T-cell (primary cell): ENCODE measurements at regions not wholly inside any gene's neighbourhood (a gene's known extent, or its start where the extent isn't known, plus 50 kb on each side); places are given as distances from the start of the nearest gene placed in this dataset.

Source experiments
- ATAC-seq, 4 experiments: fragments of 200-7000 bp in 3 of 4; fragments of 150-1000 bp in 1 of 4; cut with Tn5 transposase; replicated peaks in 1 of 4; 1 replicate in 3 of 4; 2 replicates in 1 of 4; pipeline ENCODE4 v1.10.0; 2021; ENCODE audit warnings: moderate library complexity in 3 of 4, mild to moderate bottlenecking in 2 of 4, moderate number of reproducible peaks in 1 of 4
- CTCF ChIA-PET, 2 donors: fragments of 300-600 bp; sonication (Branson Sonifier 250); formaldehyde crosslinking; loops; one replicate each; lab custom pipeline; 2022; ENCODE audit warnings: antibody characterized with exemption in 2 of 2; lab: Charles Lee
- POLR2A ChIA-PET, 2 donors: fragments of 300-600 bp; sonication (Branson Sonifier 250); formaldehyde crosslinking; loops; one replicate each; lab custom pipeline; 2022; ENCODE audit warnings: antibody characterized with exemption in 2 of 2; lab: Charles Lee
- DNase-seq, 35 experiments: peaks; one replicate each; pipeline versions ENCODE4 v3.0.0 to v3.0.0-alpha.2; 2013 to 2023
- H3K27ac ChIP-seq: one replicate; pipeline ENCODE4 v1.5.1; 2013; ENCODE audit warnings: low read length
- H3K27me3 ChIP-seq, 2 experiments: replicated peaks in 1 of 2; 1 replicate in 1 of 2; 2 replicates in 1 of 2; pipeline versions ENCODE4 v1.6.1 to v1.7.0; 2013; ENCODE audit warnings: low read length in 1 of 2, mixed read lengths in 1 of 2; ENCODE audit not compliant: control insufficient read depth in 2 of 2, insufficient read depth in 2 of 2; ENCODE audit errors: extremely low read depth in 1 of 2
- H3K36me3 ChIP-seq, 2 donors: 1 replicate in 1 of 2; 2 replicates in 1 of 2; pipeline versions ENCODE4 v1.6.1 to v1.7.0; 2013; ENCODE audit warnings: low read length in 1 of 2; ENCODE audit not compliant: control insufficient read depth in 2 of 2, insufficient read depth in 1 of 2; ENCODE audit errors: extremely low read depth in 1 of 2
- H3K4me1 ChIP-seq, 2 experiments: 1 replicate in 1 of 2; 2 replicates in 1 of 2; pipeline versions ENCODE4 v1.6.1 to v1.7.0; 2013; ENCODE audit warnings: low read length in 2 of 2, mixed read lengths in 1 of 2; ENCODE audit not compliant: insufficient read depth in 2 of 2, control insufficient read depth in 1 of 2; ENCODE audit errors: extremely low read depth in 1 of 2
- H3K4me3 ChIP-seq, 2 donors: 1 replicate in 1 of 2; 2 replicates in 1 of 2; pipeline versions ENCODE4 v1.5.1 to v1.7.0; 2013; ENCODE audit warnings: mild to moderate bottlenecking in 2 of 2, low read length in 1 of 2, moderate library complexity in 1 of 2; ENCODE audit not compliant: control insufficient read depth in 1 of 2; ENCODE audit errors: extremely low read depth in 1 of 2
- H3K9me3 ChIP-seq: 2 replicates; pipeline ENCODE4 v1.7.0; 2013
- H3K27ac Mint-ChIP-seq, 2 donors: one replicate each; pipeline ENCODE4 v1.8.0; 2020 to 2021; ENCODE audit warnings: mild to moderate bottlenecking in 2 of 2, mixed read lengths in 2 of 2
- H3K27me3 Mint-ChIP-seq, 2 donors: one replicate each; pipeline ENCODE4 v1.8.0; 2021 to 2022; ENCODE audit warnings: mixed read lengths in 2 of 2
- H3K36me3 Mint-ChIP-seq: one replicate; pipeline ENCODE4 v1.8.0; 2021; ENCODE audit warnings: mixed read lengths
- H3K4me1 Mint-ChIP-seq, 3 donors: one replicate each; pipeline ENCODE4 v1.8.0; 2020 to 2022; ENCODE audit warnings: mixed read lengths in 3 of 3, mild to moderate bottlenecking in 1 of 3
- H3K4me3 Mint-ChIP-seq, 3 donors: one replicate each; pipeline ENCODE4 v1.8.0; 2020 to 2022; ENCODE audit warnings: mild to moderate bottlenecking in 3 of 3, mixed read lengths in 3 of 3, moderate library complexity in 3 of 3
- H3K9me3 Mint-ChIP-seq, 3 donors: one replicate each; pipeline ENCODE4 v1.8.0; 2020 to 2022; ENCODE audit warnings: mixed read lengths in 3 of 3
- WGBS: methylation state at CpG from one replicate; pipeline ENCODE4 v1.1.5; 2013; ENCODE audit warnings: missing lambda C conversion rate; ENCODE audit not compliant: insufficient coverage; 5-methylcytosine and 5-hydroxymethylcytosine counted together

DNA sequence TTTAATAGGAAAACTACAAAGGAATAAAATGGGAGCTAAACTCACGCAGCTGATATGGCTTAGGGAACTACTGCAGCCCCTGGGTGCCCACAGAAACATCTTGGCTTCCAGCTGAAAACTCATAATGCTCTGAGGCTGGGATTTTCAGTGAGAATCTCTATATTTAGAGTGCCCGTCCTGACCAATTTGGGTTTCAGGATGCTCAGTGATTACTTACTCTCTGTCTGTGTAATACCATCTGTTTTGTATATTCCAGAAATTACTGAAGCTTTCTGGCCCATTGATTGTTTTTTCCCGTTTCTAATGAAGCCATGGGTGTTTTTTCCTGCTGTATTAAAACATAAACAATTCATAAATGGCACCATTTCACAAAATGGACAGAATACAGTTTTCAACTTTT, 50.6 kb upstream of the ZNF385D start:
- Histone ChIP-seq H3K9me3 (no peaks in the 10 kb centered on the region), H3K4me3 (no peak overlapping the region), H3K27ac (no peak overlapping the region), H3K36me3 (no peaks in the 10 kb centered on the region), H3K4me1 (no peaks in the 10 kb centered on the region), H3K27me3 (no peaks in the 10 kb centered on the region)
- no peaks in the 10 kb centered on the region for H3K27me3 Mint-ChIP-seq
- ChIA-PET CTCF (no interaction called here), POLR2A (no interaction called here)
- H3K4me3 Mint-ChIP-seq, result no peak overlapping the region
- no peak overlapping the region for H3K27ac Mint-ChIP-seq
- no peak for DNase-seq
- ATAC-seq, result no peak
- 60% methylated on average over 1 of the region's 3 CpGs for WGBS
- no peaks in the 10 kb centered on the region for H3K36me3 Mint-ChIP-seq
- no peaks in the 10 kb centered on the region for H3K4me1 Mint-ChIP-seq
- H3K9me3 Mint-ChIP-seq, result peaks cover 4 to 23% (median 22%) of the 10 kb centered on the region in 3 donors

DNA sequence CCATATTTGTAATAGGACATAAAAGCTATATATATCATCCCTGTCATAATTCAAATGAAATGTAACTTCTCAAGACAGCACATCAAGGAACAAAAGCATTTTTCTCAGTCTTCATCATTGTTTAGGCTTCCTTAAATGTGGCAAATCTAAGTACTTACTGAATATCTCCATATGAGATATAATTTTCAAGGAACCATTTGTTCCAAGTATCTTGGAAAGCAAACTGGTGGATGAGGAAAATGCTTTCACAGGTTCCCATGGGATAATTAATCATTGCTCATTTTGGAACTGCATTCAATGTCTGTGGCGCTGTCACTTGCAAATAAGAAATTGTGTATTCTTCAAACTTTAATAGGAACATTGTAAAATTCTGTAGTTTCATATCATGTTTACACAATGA, 52.6 kb upstream of the ZNF385D start:
- H3K27ac Mint-ChIP-seq, result no peak overlapping the region
- no peak overlapping the region for H3K4me3 Mint-ChIP-seq
- CTCF ChIA-PET, result no interaction called here
- Histone ChIP-seq H3K4me1 (no peaks in the 10 kb centered on the region), H3K27me3 (no peaks in the 10 kb centered on the region), H3K27ac (no peak overlapping the region), H3K9me3 (no peaks in the 10 kb centered on the region), H3K36me3 (no peaks in the 10 kb centered on the region), H3K4me3 (no peak overlapping the region)
- DNase-seq (no peak), ATAC-seq (no peak)
- POLR2A ChIA-PET, result no interaction called here
- H3K36me3 Mint-ChIP-seq, result no peaks in the 10 kb centered on the region
- no CpG with 5 or more reads among the region's 1 CpG for WGBS
- H3K9me3 Mint-ChIP-seq, result peaks cover 5 to 13% (median 7%) of the 10 kb centered on the region in 3 donors
- H3K4me1 Mint-ChIP-seq, result no peaks in the 10 kb centered on the region
- H3K27me3 Mint-ChIP-seq, result no peaks in the 10 kb centered on the region

DNA sequence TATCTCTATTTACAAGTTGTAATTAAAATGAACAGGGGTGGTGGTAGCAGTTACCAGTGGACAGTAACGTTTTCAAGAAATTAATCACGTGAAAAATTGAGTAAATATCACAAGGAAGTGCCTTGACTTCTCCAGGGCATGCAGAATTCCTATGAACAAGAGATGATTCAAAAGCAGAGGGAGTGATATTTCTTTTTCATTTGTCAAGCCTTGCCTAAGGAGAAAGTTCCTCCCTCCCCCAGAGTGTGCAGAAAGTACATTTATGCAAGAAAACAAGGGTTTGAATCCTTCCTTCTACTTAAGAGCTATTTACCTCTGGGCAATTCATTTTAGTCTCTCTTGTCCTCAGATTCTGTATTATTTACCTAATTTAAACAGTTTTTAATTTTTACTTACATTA, 53.3 kb upstream of the ZNF385D start:
- H3K27me3 ChIP-seq, result no peaks in the 10 kb centered on the region
- H3K4me1 ChIP-seq, result no peaks in the 10 kb centered on the region
- Mint-ChIP-seq H3K4me1 (no peaks in the 10 kb centered on the region), H3K27me3 (no peaks in the 10 kb centered on the region), H3K36me3 (no peaks in the 10 kb centered on the region), H3K9me3 (peaks cover 5 to 12% (median 10%) of the 10 kb centered on the region in 3 donors), H3K4me3 (no peak overlapping the region), H3K27ac (no peak overlapping the region)
- H3K9me3 ChIP-seq, result no peaks in the 10 kb centered on the region
- DNase-seq (no peak), ATAC-seq (no peak)
- H3K27ac ChIP-seq, result no peak overlapping the region
- ChIA-PET POLR2A (no interaction called here), CTCF (no interaction called here)
- WGBS, result no CpG with 5 or more reads among the region's 2 CpGs
- no peaks in the 10 kb centered on the region for H3K36me3 ChIP-seq
- H3K4me3 ChIP-seq, result no peak overlapping the region

DNA sequence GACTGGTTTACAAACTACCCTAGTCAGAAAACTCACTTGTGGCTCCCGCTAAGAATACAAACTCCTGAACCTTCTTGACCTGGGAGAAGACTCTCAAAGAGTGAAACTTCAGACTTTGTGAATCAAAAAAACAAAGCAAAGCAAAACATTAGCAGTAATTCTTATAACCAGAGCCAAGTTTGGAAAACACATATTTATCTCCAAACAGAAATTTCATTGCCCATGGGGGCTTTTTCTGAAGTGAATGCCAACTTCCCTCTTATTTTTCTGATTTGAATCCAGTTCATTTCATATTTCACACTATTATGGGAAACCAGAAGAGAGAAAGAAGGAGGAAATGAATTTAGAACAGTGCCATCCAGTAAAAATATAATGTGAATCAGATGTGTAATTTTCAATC, 55.7 kb upstream of the ZNF385D start:
- Histone ChIP-seq H3K9me3 (no peaks in the 10 kb centered on the region), H3K27ac (no peak overlapping the region), H3K27me3 (no peaks in the 10 kb centered on the region), H3K4me1 (no peaks in the 10 kb centered on the region), H3K4me3 (no peak overlapping the region), H3K36me3 (no peaks in the 10 kb centered on the region)
- Mint-ChIP-seq H3K36me3 (no peaks in the 10 kb centered on the region), H3K9me3 (peaks cover 0 to 10% (median 3%) of the 10 kb centered on the region in 3 donors), H3K4me1 (no peaks in the 10 kb centered on the region), H3K4me3 (no peak overlapping the region), H3K27me3 (no peaks in the 10 kb centered on the region), H3K27ac (no peak overlapping the region)
- no peak for ATAC-seq
- POLR2A ChIA-PET, result no interaction called here
- no peak for DNase-seq
- CTCF ChIA-PET, result no interaction called here
- WGBS, result 83% methylated on average over 1 of the region's 1 CpG

GRCh38 chr3:21825684-21826083, 74.7 kb upstream of the ZNF385D start:
- no peak for ATAC-seq
- no peaks in the 10 kb centered on the region for H3K4me1 Mint-ChIP-seq
- H3K36me3 Mint-ChIP-seq, result no peaks in the 10 kb centered on the region

DNA sequence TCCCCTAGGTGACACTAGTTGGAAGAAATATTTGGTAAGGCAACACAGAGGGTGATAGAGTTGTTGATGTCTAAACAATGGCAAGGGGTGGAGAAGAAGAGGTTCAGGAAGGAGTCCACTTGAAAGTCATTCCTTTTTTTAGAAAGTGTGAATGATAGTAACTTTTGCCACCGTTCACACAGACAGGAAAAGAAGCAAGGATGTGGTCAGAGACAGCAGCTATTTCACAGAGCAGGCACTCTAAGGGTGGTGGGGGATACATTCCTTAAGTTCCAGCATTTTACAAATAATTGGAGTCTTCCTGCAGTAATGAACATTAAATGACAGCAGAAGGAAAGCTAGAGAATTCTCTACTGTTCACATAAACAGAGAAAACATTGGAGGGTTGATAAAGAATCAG, 75.4 kb upstream of the ZNF385D start:
- no peaks in the 10 kb centered on the region for H3K4me1 Mint-ChIP-seq
- no peak overlapping the region for H3K4me3 ChIP-seq
- no peak overlapping the region for H3K27ac Mint-ChIP-seq
- no peaks in the 10 kb centered on the region for H3K36me3 Mint-ChIP-seq
- ATAC-seq (no peak), DNase-seq (no peak)
- H3K4me1 ChIP-seq, result no peaks in the 10 kb centered on the region
- no peaks in the 10 kb centered on the region for H3K27me3 Mint-ChIP-seq
- WGBS, result no CpG with 5 or more reads among the region's 1 CpG
- no peak overlapping the region for H3K4me3 Mint-ChIP-seq
- H3K9me3 Mint-ChIP-seq, result peaks cover 16 to 22% (median 20%) of the 10 kb centered on the region in 3 donors
- H3K27ac ChIP-seq, result no peak overlapping the region
- ChIA-PET CTCF (no interaction called here), POLR2A (no interaction called here)
- H3K36me3 ChIP-seq, result no peaks in the 10 kb centered on the region
- no peaks in the 10 kb centered on the region for H3K9me3 ChIP-seq
- H3K27me3 ChIP-seq, result no peaks in the 10 kb centered on the region

More at GRCh38 chr3:21825684-21826083, 74.7 kb upstream of the ZNF385D start:
- no peak for DNase-seq
- Histone ChIP-seq H3K27ac (no peak overlapping the region), H3K4me1 (no peaks in the 10 kb centered on the region), H3K27me3 (no peaks in the 10 kb centered on the region), H3K36me3 (no peaks in the 10 kb centered on the region), H3K4me3 (no peak overlapping the region), H3K9me3 (no peaks in the 10 kb centered on the region)
- ChIA-PET CTCF (no interaction called here), POLR2A (no interaction called here)
- WGBS, result 69% methylated on average over 5 of the region's 12 CpGs
- no peak overlapping the region for H3K4me3 Mint-ChIP-seq
- H3K27ac Mint-ChIP-seq, result no peak overlapping the region
- no peaks in the 10 kb centered on the region for H3K27me3 Mint-ChIP-seq
- peaks cover 16 to 24% (median 21%) of the 10 kb centered on the region in 3 donors for H3K9me3 Mint-ChIP-seq

- H3K4me3 ChIP-seq, result no peak overlapping the region
- ChIA-PET CTCF (no interaction called here), POLR2A (no interaction called here)
- H3K36me3 Mint-ChIP-seq, result no peaks in the 10 kb centered on the region
- no peaks in the 10 kb centered on the region for H3K27me3 Mint-ChIP-seq
- no peaks in the 10 kb centered on the region for H3K4me1 ChIP-seq
- no peak overlapping the region for H3K27ac ChIP-seq
- H3K9me3 ChIP-seq, result no peaks in the 10 kb centered on the region
- H3K27me3 ChIP-seq, result no peaks in the 10 kb centered on the region
- H3K4me3 Mint-ChIP-seq, result no peak overlapping the region
- no peak overlapping the region for H3K27ac Mint-ChIP-seq
- no peak for DNase-seq
- no CpG with 5 or more reads among the region's 2 CpGs for WGBS
- no peaks in the 10 kb centered on the region for H3K36me3 ChIP-seq
- ATAC-seq, result no peak
- no peaks in the 10 kb centered on the region for H3K4me1 Mint-ChIP-seq
- peaks cover 17 to 22% (median 19%) of the 10 kb centered on the region in 3 donors for H3K9me3 Mint-ChIP-seq
Measured at GRCh38 chr3:21830541-21830940, 79.5 kb upstream of the ZNF385D start.
